HL-60 (cell line): ENCODE measurements at regions not wholly inside any gene's neighbourhood (a gene's known extent, or its start where the extent isn't known, plus 50 kb on each side); places are given as distances from the start of the nearest gene placed in this dataset.

Experiments used
- DNase-seq, 2 experiments: peaks; one replicate each; pipeline ENCODE4 v3.0.0-alpha.2; 2010 to 2020; ENCODE audit warnings: low read depth in 1 of 2, low spot score in 1 of 2
- H3K27ac ChIP-seq: fragments of 250-450 bp; sonication (Bioruptor Pico); replicated peaks from 2 replicates; pipeline ENCODE4 v1.5.1; 2020; ENCODE audit warnings: mild to moderate bottlenecking, moderate library complexity
- H3K27me3 ChIP-seq: fragments of 250-450 bp; sonication (Bioruptor Pico); 2 replicates; pipeline ENCODE4 v1.5.1; 2021; ENCODE audit warnings: mild to moderate bottlenecking, moderate library complexity; ENCODE audit not compliant: insufficient read depth, poor library complexity, severe bottlenecking
- H3K4me3 ChIP-seq: replicated peaks from 2 replicates; pipeline ENCODE4 v1.5.1; 2011; ENCODE audit warnings: mild to moderate bottlenecking, control low read depth, low read length; ENCODE audit not compliant: insufficient read depth
- GABPA ChIP-seq: IDR thresholded peaks from 2 replicates; pipeline ENCODE4 v1.6.1; 2012; ENCODE audit warnings: low read depth
- POLR2AphosphoS5 ChIP-seq: IDR thresholded peaks from 2 replicates; pipeline ENCODE4 v1.6.1; 2012; ENCODE audit warnings: low read depth
- REST ChIP-seq: IDR thresholded peaks from 2 replicates; pipeline ENCODE4 v1.6.1; 2012; ENCODE audit warnings: low read depth; ENCODE audit not compliant: insufficient replicate concordance
- SPI1 ChIP-seq: IDR thresholded peaks from 2 replicates; pipeline ENCODE4 v1.6.1; 2012; ENCODE audit warnings: low read depth, mild to moderate bottlenecking, borderline replicate concordance
- TF ChIP-seq, protein P1 (sequence below): IDR thresholded peaks from one replicate; pipeline ENCODE4 v1.5.1; 2011; ENCODE audit warnings: low read length, control low read depth, inconsistent platforms; ENCODE audit not compliant: insufficient read depth

DNA sequence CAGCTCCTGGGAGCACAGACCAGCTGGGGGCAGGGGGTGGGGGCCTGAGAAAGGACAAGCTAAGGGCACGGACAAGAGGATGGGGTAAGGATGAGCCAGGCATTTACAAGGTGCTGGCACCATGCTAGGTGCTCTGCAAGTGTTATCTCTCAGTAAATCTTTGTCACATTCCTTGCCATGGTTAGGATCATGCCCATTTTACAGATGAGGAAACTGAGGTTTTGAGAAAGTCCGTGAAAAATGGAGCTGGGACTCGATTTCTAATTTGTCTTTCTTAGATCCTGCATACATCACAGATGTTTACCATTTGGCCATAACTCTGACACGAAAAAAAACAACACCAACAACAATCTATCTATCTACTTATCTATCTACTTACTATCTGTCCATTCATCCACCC lies 429.7 kb downstream of the MIAT start:
- Histone ChIP-seq H3K27ac (no peak overlapping the region), H3K27me3 (no peaks in the 10 kb centered on the region), H3K4me3 (no peak overlapping the region)
- no peak for DNase-seq
- TF ChIP-seq REST (no peak), GABPA (no peak), POLR2AphosphoS5 (no peak), SPI1 (no peak)
- TF ChIP-seq, protein P1, sequence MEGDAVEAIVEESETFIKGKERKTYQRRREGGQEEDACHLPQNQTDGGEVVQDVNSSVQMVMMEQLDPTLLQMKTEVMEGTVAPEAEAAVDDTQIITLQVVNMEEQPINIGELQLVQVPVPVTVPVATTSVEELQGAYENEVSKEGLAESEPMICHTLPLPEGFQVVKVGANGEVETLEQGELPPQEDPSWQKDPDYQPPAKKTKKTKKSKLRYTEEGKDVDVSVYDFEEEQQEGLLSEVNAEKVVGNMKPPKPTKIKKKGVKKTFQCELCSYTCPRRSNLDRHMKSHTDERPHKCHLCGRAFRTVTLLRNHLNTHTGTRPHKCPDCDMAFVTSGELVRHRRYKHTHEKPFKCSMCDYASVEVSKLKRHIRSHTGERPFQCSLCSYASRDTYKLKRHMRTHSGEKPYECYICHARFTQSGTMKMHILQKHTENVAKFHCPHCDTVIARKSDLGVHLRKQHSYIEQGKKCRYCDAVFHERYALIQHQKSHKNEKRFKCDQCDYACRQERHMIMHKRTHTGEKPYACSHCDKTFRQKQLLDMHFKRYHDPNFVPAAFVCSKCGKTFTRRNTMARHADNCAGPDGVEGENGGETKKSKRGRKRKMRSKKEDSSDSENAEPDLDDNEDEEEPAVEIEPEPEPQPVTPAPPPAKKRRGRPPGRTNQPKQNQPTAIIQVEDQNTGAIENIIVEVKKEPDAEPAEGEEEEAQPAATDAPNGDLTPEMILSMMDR, result no peak

DNA sequence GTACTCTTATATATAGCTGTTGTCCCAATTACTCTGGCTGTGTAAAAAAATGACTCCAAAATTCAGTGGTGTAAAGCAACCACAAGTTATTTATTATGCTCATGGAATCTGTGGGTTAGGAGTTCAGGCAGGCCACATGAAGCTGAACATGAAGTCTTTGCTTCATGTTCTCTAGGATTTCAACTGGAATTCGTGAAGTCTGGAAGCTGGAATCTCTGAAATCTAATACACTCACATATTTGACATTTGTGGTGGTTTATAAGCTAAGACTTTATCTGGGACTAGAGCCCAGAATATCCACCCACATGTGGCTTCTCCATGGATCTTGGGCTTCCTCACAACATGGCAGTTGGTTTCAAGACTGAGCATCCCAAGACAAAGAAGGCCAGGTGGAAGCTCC lies 430.6 kb downstream of the MIAT start:
- Histone ChIP-seq H3K4me3 (no peak overlapping the region), H3K27me3 (no peaks in the 10 kb centered on the region), H3K27ac (no peak overlapping the region)
- TF ChIP-seq, protein P1, result no peak
- no peak for TF ChIP-seq REST
- DNase-seq, result no peak

DNA sequence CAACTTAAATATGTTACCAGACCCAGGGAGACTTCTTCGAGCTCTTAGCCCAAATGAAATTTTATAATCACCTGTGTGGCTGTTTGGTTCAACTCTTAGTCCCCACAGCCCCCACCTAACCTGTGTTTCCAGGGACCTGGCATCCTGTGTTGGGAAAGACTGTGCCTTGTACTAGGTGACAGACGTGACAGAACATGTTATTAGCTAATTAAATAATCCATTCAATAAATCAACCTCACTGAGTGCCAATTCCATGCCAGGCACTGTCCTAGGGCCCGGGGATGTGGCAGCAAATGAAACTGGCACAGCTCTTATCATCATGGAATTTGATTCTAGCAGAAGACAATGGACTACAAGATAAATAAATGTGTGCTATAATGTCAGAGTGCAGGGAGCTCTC lies 431.9 kb downstream of the MIAT start:
- Histone ChIP-seq H3K27ac (no peak overlapping the region), H3K27me3 (no peaks in the 10 kb centered on the region), H3K4me3 (no peak overlapping the region)
- no peak for DNase-seq
- no peak for TF ChIP-seq POLR2AphosphoS5
- TF ChIP-seq, protein P1, result no peak
- no peak for TF ChIP-seq SPI1
- TF ChIP-seq GABPA, result no peak
- TF ChIP-seq REST, result no peak
